NOMO-1 (cell line): ENCODE measurements at regions not wholly inside any gene's neighbourhood (a gene's known extent, or its start where the extent isn't known, plus 50 kb on each side); places are given as distances from the start of the nearest gene placed in this dataset.

Experiments
- DNase-seq, 2 experiments: peaks; one replicate each; lab custom pipeline; 2025; ENCODE audit not compliant: unreplicated experiment in 2 of 2; lab: John Stamatoyannopoulos, UW

DNA sequence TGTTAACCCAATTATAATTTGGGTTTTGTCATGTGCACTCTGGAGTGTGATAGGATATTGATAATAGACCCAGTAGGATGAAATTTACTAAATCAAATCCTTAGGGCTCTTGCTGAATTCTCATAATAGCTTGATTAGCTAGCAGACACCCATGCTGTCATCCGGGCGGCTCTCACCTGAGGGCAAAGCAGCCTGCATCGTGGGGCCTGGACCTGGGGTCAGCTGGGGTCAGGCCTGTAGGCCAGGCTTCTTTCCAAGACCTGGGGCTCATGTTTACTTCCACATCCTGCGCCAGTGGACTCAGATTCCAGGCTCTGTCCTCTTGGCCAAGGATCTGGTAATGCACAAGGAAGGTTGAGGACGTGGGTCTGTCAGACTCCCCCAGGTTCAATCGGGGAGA, 486.3 kb downstream of the NPHP4 start:
- DNase-seq: no peak

DNA sequence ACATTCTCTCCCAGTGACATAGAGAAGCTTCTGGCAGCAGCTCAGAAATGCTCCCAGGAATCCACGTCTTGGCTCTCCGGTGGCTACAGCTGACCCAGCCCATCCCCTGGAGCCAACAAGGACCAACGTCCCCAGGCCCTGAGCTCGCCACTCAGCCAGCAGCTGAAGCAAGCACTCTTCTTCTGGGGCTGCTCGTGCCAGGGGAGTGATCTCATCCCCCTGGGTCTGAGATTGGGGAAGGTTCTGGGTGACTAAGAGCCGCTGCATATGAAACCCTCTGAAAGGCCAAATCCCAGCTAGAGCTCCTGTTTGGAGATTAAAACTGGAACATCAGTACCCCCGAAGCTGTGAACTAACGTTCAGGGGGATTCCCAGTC, 487.9 kb downstream of the NPHP4 start:
- DNase-seq: no peak

DNA sequence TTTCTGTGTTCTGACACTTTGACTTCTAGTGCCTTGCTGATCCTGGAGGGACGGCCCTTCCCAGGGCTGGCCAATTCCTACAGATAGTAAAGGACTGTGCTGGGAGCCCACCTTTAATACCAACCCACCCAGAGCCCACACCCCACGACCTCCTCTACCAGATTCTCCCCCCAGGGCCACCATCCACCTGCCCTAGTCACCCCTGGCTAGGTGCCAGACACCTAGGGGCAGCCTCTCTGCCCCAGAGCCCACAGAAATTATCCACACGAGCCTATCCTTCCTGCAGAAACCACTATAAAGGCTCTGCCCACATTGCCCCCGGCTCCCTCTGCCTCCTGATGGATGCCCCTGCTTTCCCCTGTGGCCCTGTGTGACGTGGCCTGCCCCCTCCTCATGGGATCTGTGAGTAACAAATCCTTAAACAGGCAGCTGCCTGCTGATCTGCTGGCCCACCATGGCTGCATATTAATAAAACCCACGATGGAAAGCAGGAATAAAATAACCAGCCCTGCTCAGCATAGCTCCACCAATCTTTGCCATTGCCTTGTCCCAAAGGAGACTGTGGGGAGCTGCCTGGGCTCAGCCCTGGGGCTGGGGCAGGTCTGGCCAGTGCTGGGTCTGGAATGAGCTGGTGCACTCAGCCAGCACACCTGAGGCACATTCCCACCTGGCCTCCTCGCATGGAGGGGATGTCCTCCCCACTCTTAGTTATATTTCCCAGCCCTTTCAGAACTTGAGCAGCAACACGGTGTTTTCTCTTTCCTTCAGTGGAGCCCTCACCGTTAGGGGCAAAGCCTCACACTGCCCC, 488.5 kb downstream of the NPHP4 start:
- no peak for DNase-seq

DNA sequence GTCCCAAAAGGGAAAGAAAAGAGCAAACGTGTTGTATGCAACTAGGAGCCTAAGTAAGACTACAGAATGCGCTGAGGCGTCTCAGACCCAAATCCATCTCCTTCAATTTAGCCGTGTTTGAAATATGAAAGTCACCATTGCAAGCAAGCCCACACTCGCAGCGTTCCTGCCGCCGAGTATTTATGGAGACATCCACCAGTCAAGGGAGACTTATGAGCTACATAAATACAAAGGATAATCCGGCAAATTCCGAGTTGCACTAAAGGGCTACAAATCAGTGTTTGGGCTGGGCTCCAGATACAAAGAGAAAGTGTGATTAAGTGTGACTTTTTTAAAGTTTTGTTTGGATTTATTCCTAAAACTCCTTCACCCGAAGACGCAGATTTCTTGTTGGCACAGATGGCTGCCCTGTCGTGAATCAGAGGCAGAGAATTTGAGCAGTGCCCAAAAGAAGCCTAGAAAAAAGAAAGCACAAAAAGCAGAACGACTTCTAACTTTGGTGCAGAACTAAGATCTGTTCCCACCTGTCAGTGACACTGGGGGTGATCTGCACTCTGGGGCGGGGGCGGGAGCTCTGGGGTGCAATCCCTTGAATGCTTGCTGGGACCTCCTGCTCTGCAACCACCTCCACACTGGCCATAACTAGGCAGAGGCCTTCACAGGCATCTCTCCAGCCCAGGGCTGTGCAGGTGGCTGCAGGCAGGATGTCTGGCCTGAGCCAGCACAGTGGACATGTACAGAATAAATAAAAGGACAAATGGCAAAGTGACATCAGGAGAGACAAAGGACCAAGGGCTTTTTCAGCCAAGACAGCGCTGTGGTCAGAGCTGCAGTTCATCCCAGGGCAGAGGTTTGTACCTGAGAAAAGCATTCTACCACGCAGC, 489.7 kb downstream of the NPHP4 start:
- no peak for DNase-seq

DNA sequence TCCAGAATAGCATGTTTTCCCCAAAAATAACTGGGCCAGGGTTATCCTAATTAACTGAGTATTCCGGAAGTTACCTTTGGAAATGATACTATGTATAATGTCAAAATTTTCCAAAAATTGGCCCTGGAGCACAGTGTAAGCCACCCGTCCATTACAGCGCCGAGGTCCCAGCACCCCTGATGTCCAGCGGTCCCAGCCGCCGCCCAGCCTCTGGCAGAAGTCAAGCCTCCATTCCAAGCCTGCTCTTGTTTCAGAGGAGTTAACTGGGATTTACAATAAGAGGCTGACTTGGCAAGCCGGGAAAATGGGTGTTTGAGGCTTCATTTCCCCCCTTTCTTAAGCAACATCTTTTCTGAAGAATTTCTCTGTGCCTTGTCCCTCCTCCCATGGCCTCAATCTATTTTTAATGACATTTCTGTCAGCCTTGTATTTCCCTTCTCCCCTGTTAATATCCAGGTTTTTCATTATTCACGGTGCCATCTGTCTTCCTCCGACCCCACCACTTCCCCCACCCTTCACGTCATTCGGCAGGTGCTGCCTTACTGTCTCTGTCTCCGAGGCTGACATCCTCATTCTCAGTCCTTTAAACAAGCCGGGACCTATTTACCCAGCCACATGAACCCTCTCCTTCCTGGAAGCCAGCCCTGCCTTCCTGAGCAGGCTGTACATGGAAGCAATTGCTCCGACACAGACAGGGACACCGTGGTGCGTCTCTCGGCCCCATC, 490.9 kb downstream of the NPHP4 start:
- no peak for DNase-seq

DNA sequence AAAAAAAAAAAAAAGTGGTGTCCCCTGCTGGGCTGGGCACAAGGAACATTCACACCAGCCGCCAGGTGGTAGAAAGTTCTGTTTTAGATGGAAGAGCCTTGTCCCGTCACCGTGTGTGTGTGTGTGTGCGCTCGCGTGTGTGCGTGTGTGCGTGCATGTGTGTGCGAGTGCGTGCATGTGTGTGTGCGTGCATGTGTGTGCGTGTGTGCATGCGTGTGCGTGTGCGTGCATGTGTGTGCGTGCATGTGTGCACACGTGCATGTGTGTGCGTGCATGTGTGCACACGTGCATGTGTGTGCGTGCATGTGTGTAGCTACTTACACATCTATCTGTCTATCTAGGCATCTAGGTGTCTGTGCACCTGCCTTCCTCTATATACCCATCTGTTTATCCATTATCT, 491.7 kb downstream of the NPHP4 start:
- no peak for DNase-seq

DNA sequence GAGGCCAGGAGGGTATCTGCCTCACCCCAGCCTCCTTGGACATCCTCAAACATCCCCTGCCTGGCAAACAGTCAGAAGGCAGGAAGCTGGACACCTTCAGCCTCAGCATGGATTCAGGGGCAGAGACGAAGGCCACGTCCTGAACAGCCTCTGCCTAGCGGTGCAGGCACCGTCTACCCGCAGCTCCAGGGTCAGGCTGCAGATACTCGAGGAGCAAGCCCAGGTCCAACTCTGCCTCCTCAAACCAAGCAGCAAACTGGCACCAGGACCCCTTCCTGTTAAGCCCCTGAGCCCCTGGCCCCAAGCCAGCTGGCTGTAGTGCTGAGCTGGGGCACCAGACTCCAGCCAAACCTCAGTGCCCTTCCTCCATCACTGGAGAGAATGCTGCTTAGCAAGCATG, 494.7 kb downstream of the NPHP4 start:
- DNase-seq: no peak

DNA sequence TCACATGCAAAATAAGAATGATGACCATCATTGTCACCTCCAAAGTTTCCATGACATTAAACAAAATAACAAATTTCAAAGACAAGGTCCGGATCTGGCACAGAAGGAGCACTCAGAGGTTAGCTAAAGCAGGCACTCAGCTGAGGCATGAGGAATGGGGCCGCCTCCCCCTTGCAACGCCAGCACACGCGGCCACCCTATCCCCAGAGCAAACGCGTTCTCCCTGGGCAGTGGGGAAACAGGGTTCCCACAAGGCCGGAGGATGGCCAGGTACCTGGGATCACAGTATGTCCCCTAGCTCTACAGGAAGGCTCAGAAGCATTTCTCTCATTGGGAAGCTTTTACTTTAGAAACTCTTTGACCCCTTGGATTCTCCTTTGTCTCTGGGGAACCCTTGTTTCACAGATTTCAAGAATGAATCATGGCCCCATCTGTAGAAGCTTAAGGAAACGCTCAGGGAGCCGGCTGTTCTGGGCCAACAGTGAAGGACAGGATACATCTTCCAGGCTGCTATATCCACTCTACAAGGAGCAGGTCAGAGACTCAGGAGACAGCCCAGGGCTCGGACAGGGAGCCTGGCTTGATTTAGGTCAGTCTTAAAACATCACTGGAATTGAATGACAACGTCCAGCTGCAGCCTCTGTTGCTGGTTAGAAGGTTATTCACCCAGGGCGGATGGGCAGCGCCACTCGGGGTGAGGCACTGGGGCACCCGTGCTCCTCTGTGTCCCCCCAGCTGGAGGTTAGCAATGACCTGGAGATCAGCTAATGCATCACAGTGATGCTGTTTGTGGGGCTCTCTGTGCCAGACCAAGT, 496.4 kb downstream of the NPHP4 start:
- no peak for DNase-seq

DNA sequence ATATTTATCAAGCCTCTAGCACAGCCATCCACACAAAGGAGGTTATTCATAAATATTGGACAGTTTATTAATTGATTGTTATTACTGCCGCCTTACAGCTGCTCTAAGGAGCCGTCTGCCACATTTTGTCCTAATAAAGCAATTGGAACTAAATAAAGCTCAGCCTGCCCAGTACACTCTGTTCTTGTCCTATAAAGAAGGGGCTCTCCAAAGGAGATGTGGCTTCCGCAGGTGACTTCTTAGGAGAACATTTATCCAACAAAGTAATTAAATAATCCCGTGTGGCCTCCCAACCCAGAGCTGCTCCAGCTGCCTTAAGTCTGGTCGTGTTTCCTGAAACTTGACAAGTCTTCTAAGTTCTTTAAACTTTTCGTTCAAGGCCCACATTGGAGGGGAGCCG, 497.7 kb downstream of the NPHP4 start:
- no peak for DNase-seq

DNA sequence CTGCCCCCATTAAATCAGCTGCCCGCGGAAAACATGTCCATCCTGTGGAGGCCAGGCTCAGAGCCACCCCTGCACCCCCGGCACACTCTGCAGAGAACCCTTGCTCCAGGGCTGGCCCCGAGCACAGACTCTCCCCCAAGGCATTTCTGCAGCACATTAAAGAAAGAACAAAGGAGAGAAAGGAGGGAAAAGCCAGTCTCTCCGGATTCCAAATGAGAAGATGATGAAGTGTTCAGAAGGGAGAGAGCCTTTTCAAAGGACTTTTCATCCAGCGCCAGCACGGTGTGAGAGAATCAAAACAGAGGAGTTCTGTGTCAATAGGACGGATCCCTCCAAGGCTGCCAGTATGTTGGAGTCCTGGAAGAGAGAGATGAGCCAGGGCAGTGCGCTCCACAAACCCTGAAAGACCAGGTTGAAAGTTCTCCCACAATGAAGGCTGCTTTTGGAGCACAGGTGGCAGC, 498.3 kb downstream of the NPHP4 start:
- DNase-seq: no peak

DNA sequence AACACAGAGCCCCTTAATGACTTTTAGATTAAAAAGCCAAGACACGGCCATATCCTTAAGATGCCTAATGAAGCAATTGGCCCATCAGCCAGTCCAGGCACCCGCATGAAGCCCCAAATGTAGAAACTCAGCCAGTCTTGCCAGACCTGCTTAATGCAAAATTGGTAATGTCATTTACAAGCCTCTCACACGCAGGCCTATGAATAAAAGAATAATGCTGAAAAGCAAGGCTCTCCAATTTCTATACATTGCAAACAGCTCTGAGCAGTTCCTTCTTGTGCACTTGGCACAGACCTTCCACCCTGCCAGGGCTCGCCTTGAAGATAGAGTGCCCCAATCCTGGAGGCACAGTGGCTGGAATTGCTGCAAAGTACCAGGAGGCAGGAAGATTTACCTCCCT, 498.9 kb downstream of the NPHP4 start:
- no peak for DNase-seq

DNA sequence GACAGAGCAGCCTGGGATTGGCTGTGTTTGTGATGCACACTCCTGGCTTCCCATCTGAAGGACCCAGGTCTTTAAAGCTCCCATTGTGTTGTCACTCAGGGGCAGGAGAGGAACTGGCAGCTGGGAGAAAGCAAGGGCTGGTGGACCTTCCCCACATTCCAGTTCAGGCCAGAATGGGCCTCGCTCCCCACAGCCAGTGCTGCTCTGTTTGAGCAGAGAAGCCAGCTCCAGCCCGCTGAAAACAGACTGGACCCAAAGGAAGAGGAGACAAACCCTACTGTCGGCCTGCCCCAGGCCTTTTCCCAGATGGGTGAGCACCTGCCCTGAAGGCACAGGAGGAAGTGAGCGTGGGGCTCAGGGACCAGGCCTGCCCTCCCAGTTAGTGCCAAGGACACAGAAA, 499.4 kb downstream of the NPHP4 start:
- no peak for DNase-seq

DNA sequence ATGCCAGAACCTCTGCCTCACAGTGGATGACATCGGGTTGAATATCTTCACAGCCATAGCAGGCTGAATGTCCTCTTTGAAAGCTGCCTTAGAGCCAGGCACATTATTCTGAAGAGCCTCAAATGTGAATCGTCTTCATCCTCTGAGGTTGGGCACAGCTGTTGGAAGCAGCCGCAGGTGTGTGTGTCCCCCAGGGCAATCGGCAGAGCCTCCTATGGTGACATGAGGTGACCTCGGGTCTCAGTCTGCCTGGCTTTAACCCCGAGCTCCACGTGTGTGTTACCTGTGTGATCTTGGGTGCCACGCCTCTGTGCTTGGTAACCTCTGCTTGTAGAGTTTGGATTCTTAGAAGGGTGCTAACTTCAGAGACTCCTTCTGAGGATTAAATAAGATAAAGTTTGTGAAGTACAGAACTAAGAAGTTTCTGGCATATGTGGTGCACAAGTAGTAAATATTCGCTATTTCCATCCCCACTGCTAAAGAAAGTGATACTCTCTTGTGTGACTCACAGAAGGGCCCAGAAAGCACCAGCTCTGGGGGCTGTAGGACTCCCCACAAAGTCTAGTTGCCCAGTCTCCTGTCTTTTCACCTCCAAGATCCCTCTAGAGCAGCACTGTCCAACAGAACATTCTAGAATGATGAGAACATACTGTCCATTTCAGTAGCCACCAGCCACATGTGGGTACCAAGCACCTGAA, 500.9 kb downstream of the NPHP4 start:
- no peak for DNase-seq

DNA sequence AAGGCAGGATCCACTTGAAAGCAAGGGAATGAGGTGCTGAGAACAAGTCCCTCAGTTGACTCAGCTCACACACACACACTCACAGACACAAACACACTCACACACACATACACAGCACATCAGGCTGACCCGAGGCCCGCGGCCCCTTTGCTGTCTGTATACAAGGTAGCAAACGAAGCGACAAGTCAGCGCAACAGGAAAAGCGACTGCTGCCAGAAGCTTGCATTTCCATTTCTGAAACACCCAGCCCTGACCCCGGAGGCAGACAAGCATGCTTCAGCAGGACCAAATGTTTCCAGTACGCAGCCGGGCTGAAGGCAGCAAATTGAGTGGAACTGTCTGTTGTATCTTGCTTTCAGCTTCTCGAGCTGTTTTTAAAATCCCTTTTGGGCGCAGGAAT, 501.6 kb downstream of the NPHP4 start:
- no peak for DNase-seq

DNA sequence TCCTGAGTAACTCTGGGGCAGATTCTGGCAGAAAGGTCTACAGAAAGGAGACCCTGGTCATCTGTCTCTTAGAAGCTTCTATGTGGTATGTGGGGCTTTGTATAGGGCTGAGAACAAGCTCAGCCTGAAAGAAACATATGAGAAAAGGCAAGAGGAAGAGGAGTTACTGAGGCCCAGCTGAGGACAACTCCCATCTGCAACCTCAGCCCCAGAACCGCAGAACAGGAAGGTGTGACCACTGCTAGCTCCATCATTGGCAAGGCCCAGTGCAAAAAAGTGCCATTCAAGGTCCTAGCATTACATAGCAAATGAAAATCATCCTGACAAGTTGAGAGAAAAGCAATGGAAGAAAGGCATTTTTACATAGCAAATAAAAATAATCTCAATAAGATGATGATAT, 503.8 kb downstream of the NPHP4 start:
- no peak for DNase-seq

DNA sequence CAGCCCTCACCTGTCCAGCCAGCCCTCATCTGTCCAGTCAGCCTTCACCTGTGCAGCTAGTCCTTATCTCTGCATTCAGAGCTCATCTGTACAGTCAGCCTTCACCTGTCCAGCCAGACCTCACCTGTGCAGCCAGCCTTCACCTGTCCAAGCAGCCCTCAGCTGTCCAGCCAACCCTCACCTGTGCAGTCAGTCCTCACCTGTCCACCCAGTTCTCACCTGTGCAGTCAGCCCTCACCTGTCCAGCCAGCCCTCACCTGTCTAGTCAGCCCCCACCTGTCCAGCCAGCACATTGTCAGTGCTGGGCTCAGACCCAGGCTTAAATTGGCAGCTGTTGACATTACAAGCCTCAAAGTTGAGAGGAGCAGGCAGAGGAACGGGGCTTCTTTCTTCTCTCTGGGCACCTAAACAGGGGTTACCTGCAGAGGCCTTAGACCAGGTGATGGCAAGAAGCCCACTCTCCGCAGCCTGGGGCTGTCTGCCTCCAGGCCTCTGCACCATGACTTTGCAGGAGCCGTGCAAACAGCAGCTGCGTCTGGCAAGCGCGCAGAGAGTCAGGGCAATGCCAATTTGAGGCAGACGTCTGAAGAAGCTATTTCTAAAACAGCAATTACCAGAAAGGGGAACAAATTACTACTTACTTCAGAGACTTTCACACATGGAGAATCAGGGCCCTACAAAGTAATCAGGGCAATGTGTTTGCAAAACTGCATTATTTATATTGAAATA, 506.1 kb downstream of the NPHP4 start:
- peak in 1 of 2 experiments; percentile 10 for DNase-seq

DNA sequence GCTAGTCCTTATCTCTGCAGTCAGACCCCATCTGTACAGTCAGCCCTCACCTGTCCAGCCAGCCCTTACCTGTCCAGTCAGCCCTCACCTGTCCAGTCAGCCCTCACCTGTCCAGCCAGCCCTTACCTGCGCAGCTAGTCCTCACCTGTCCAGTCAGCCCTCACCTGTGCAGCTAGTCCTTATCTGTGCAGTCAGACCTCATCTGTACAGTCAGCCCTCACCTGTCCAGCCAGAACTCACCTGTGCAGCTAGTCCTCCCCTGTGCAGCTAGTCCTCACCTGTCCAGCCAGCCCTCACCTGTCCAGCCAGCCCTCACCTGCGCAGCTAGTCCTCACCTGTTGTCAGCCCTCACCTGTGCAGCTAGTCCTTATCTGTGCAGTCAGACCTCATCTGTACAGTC, 506.8 kb downstream of the NPHP4 start:
- DNase-seq: no peak

DNA sequence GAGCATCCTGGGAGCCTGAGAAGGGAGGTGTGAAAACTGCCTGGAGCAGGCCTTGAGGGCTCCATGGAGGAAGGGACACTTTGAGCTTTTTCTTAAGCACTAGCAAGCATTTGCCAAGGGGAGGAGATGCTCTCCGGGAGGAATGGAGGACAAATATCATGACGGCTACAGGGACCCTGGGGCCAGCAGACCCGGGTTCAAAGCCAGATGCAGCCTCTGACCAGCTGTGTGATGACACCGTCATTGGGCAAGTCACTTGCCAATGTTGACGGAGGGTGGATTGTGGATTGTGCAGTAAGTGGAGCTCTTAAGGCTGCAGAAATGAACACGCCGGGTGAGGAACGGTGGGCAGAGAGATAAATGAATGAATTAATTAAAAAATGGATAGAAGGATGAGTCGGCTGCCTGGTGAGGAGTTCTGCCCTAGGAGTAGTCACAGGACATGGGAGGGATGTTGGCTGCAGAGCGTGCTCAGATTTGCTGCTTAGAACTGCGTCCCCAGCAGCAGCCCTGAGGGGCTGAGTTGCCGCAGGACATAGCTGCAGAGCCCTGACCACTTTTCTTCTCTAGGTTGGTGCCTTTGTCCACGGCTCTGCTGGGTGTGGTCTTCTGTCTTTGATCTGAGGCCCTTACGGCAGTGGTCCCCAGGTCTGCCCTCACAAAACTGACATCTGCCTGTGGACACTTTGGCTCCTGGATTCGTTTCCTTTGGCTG, 507.6 kb downstream of the NPHP4 start:
- DNase-seq: no peak

DNA sequence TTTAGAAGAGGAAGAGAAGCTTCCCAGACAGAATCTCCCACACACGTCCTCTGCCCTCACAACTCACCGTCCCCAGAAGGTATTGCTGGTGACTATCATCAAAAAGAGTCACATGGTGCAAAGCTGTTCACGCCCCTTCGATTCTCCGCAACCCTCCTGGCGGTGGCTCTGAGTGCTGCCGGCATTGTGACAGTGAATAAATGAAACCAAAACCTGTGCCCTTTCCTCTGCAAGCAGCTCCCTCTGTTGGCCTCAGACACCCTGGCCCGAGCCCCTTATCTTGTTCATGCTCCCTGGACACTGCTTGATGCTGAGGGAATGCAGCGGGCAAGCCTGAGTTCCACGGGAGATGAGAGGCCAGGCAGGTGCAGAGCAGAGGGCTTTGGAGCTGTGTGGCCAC, 510.3 kb downstream of the NPHP4 start:
- DNase-seq: no peak
